ENCODE measurements at regions not wholly inside any gene's neighbourhood (a gene's known extent, or its start where the extent isn't known, plus 50 kb on each side); places are given as distances from the start of the nearest gene placed in this dataset.

DNA sequence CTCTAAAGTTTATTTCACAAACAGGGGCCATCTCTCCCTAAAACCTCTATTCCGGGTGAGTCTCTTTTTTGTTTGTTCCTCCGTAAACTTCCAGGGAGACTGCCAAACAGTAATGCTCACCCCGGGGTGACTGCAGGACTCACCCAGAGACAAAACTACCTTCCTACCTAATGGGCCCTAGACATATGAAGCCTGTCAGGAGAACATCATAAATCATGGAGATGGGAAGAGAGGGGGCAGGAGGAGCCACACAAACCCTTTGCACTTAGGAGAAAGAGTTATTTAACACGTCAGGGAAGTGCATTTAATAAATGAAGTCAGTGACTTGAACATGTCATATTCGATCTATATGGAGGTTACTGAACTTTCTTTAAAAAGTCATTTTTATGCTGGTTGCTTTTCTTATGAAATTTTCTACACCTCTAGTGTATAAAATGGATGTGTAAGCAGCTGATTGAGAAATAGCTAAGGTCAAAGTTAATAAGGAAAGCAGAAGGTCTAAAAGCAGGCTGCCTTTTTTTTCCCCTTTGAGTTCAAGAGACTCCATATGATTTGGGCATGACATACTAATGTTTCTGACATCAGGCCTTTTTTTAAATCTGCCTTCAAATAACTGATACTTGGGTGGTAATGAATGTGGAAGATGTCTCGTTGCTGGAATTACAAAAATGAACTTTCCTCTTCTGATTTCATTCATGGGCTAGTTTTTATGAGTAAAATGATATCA is 286.9 kb upstream of the USP25 start:
- no peak overlapping the region for H3K4me2 ChIP-seq (ENCODE audit: insufficient read depth, low read length)

DNA sequence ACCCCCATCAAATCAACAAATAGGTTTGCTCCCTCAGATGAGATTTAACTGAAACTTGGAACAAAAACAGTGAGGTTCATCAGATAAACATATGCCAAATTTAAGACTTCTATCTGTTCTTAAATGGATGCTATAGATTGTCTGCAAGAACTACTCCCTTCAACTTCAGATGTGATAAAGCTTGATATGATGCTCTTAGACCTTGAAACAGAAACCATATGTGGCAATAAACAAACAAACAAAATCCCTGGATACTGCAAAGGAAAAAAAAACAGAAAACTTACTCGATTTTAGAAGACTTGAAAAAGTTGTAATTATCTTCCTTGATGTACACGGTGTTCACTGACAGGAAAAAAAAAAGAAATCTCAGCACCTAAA is 286.1 kb upstream of the USP25 start:
- TF ChIP-seq EZH2 (IDR thresholded peaks at IDR 0.05; ENCODE audit: borderline replicate concordance, low read depth, low read length, severe bottlenecking), result no peak
- TF ChIP-seq, protein P1, sequence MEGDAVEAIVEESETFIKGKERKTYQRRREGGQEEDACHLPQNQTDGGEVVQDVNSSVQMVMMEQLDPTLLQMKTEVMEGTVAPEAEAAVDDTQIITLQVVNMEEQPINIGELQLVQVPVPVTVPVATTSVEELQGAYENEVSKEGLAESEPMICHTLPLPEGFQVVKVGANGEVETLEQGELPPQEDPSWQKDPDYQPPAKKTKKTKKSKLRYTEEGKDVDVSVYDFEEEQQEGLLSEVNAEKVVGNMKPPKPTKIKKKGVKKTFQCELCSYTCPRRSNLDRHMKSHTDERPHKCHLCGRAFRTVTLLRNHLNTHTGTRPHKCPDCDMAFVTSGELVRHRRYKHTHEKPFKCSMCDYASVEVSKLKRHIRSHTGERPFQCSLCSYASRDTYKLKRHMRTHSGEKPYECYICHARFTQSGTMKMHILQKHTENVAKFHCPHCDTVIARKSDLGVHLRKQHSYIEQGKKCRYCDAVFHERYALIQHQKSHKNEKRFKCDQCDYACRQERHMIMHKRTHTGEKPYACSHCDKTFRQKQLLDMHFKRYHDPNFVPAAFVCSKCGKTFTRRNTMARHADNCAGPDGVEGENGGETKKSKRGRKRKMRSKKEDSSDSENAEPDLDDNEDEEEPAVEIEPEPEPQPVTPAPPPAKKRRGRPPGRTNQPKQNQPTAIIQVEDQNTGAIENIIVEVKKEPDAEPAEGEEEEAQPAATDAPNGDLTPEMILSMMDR (IDR thresholded peaks at IDR 0.05; ENCODE audit: borderline replicate concordance, extremely low read depth, low read length, poor library complexity, severe bottlenecking), result no peak

More for the DNA sequence above, 286.9 kb upstream of the USP25 start:
- DNase-seq (no peak), ATAC-seq (ENCODE audit: insufficient read depth, low read depth) (no peak)
- H3K36me3 ChIP-seq (ENCODE audit: insufficient read depth, low read length), result no peaks in the 10 kb centered on the region
- no peaks in the 10 kb centered on the region for H3K79me2 ChIP-seq (ENCODE audit: insufficient read depth, low read length)
- no peak overlapping the region for H3K27ac ChIP-seq (ENCODE audit: low read length)
- TF ChIP-seq EZH2 (IDR thresholded peaks at IDR 0.05; ENCODE audit: borderline replicate concordance, low read depth, low read length, severe bottlenecking), result no peak
- no peak overlapping the region for H3K4me3 ChIP-seq (ENCODE audit: low read depth in 1 of 2, low read length in 2 of 2)
- H3K9ac ChIP-seq (ENCODE audit: low read depth, low read length), result no peak overlapping the region
- no peaks in the 10 kb centered on the region for H3K27me3 ChIP-seq (ENCODE audit: insufficient read depth, low read length, poor library complexity)
- H3K4me1 ChIP-seq (ENCODE audit: insufficient read depth, low read length), result peaks cover 3% of the 10 kb centered on the region; the same call in 1 of the 2 replicates
- H2AFZ ChIP-seq (ENCODE audit: low read depth, low read length), result no peak overlapping the region; the same call in 1 of the 2 replicates
- no peaks in the 10 kb centered on the region for H4K20me1 ChIP-seq (ENCODE audit: insufficient read depth, low read length)
- H3K9me3 ChIP-seq (ENCODE audit: insufficient read depth, low read length, severe bottlenecking), result peaks cover 4% of the 10 kb centered on the region

GRCh38 chr21:15444118-15444960 is 285.4 kb upstream of the USP25 start:
- H4K20me1 ChIP-seq (ENCODE audit: insufficient read depth, low read length), result no peaks in the 10 kb centered on the region

More for the DNA sequence above, 286.1 kb upstream of the USP25 start:
- no peaks in the 10 kb centered on the region for H3K36me3 ChIP-seq (ENCODE audit: insufficient read depth, low read length)
- H3K79me2 ChIP-seq (ENCODE audit: insufficient read depth, low read length), result no peaks in the 10 kb centered on the region
- no peaks in the 10 kb centered on the region for H3K27me3 ChIP-seq (ENCODE audit: insufficient read depth, low read length, poor library complexity)
- H3K27ac ChIP-seq (ENCODE audit: low read length), result no peak overlapping the region
- no peak overlapping the region for H3K4me2 ChIP-seq (ENCODE audit: insufficient read depth, low read length)
- DNase-seq, result no peak
- no peak overlapping the region for H3K9ac ChIP-seq (ENCODE audit: low read depth, low read length)
- peak overlapping the region; percentile 48; the same call in 1 of the 2 replicates for H2AFZ ChIP-seq (ENCODE audit: low read depth, low read length)
- peaks cover 6% of the 10 kb centered on the region for H3K9me3 ChIP-seq (ENCODE audit: insufficient read depth, low read length, severe bottlenecking)
- H3K4me1 ChIP-seq (ENCODE audit: insufficient read depth, low read length), result no peaks in the 10 kb centered on the region
- H4K20me1 ChIP-seq (ENCODE audit: insufficient read depth, low read length), result no peaks in the 10 kb centered on the region
- H3K4me3 ChIP-seq (ENCODE audit: low read depth in 1 of 2, low read length in 2 of 2), result no peak overlapping the region
- no peak for ATAC-seq (ENCODE audit: insufficient read depth, low read depth)

More at GRCh38 chr21:15444118-15444960, 285.4 kb upstream of the USP25 start:
- Histone ChIP-seq H3K4me2 (ENCODE audit: insufficient read depth, low read length) (no peak overlapping the region), H2AFZ (ENCODE audit: low read depth, low read length) (no peak overlapping the region), H3K9me3 (ENCODE audit: insufficient read depth, low read length, severe bottlenecking) (peaks cover 6% of the 10 kb centered on the region), H3K27me3 (ENCODE audit: insufficient read depth, low read length, poor library complexity) (no peaks in the 10 kb centered on the region), H3K4me1 (ENCODE audit: insufficient read depth, low read length) (no peaks in the 10 kb centered on the region), H3K9ac (ENCODE audit: low read depth, low read length) (no peak overlapping the region), H3K36me3 (ENCODE audit: insufficient read depth, low read length) (no peaks in the 10 kb centered on the region), H3K4me3 (ENCODE audit: low read depth in 1 of 2, low read length in 2 of 2) (no peak overlapping the region), H3K79me2 (ENCODE audit: insufficient read depth, low read length) (no peaks in the 10 kb centered on the region), H3K27ac (ENCODE audit: low read length) (no peak overlapping the region)
- ATAC-seq (ENCODE audit: insufficient read depth, low read depth) (no peak), DNase-seq (no peak)
- TF ChIP-seq, protein P1 (IDR thresholded peaks at IDR 0.05; ENCODE audit: borderline replicate concordance, extremely low read depth, low read length, poor library complexity, severe bottlenecking), result no peak
- no peak for TF ChIP-seq EZH2 (IDR thresholded peaks at IDR 0.05; ENCODE audit: borderline replicate concordance, low read depth, low read length, severe bottlenecking)

Measured in DND-41 (cell line).